PC-9 (cell line): ENCODE measurements at regions not wholly inside any gene's neighbourhood (a gene's known extent, or its start where the extent isn't known, plus 50 kb on each side); places are given as distances from the start of the nearest gene placed in this dataset.
"Not testable (repeated sequence)": the region's sequence is repeated elsewhere in the genome, so short reads cannot be mapped to it uniquely, and the experiment has no call there.

Source experiments
- BruUV-seq: library from RNA; stranded (reverse); fragments of 400-500 nt; replicated peaks from 2 replicates; lab custom pipeline; 2021; lab: Mats Ljungman, UMichigan
- CTCF ChIA-PET: fragments of 300-600 bp; sonication (Branson Sonifier 250); formaldehyde crosslinking; loops from one replicate; lab custom pipeline; 2022; ENCODE audit warnings: antibody characterized with exemption; lab: Charles Lee
- POLR2A ChIA-PET: fragments of 300-600 bp; sonication (Branson Sonifier 250); formaldehyde crosslinking; loops from one replicate; lab custom pipeline; 2022; ENCODE audit warnings: antibody characterized with exemption; ENCODE audit not compliant: unreplicated experiment; lab: Charles Lee
- DNase-seq, 2 experiments: peaks; one replicate each; pipeline versions ENCODE4 v3.0.0 to v3.0.0-alpha.2; 2015 to 2022; ENCODE audit warnings: mixed read lengths in 1 of 2
- H2AFZ ChIP-seq: fragments of 200-600 bp; sonication (generic); 2 replicates; pipeline ENCODE4 v1.8.1; 2017; ENCODE audit warnings: antibody characterized with exemption
- H3F3A ChIP-seq: fragments of 200-600 bp; sonication (generic); 2 replicates; pipeline ENCODE4 v1.8.1; 2017; ENCODE audit warnings: antibody characterized with exemption, mild to moderate bottlenecking, low read depth; ENCODE audit not compliant: insufficient read depth
- H3K27ac ChIP-seq: fragments of 200-600 bp; sonication (generic); 2 replicates; pipeline ENCODE4 v1.6.1; 2016; ENCODE audit warnings: mixed run types
- H3K27me3 ChIP-seq: fragments of 200-600 bp; sonication (generic); 2 replicates; pipeline ENCODE4 v1.6.1; 2016; ENCODE audit warnings: low read depth, mixed run types; ENCODE audit not compliant: insufficient read depth
- H3K36me3 ChIP-seq: fragments of 200-600 bp; sonication (generic); 2 replicates; pipeline ENCODE4 v1.6.1; 2016; ENCODE audit warnings: low read depth, mixed run types
- H3K4me1 ChIP-seq: fragments of 200-600 bp; sonication (generic); replicated peaks from 2 replicates; pipeline ENCODE4 v1.6.1; 2016; ENCODE audit warnings: mixed run types; ENCODE audit not compliant: insufficient read depth
- H3K4me2 ChIP-seq: fragments of 200-600 bp; sonication (generic); 2 replicates; pipeline ENCODE4 v1.6.1; 2017; ENCODE audit warnings: mixed run types
- H3K4me3 ChIP-seq: fragments of 200-600 bp; sonication (generic); 2 replicates; pipeline ENCODE4 v1.6.1; 2016; ENCODE audit warnings: mixed run types
- H3K79me2 ChIP-seq: fragments of 200-600 bp; sonication (generic); 2 replicates; pipeline ENCODE4 v1.6.1; 2017; ENCODE audit warnings: low read depth, mixed run types
- H3K9me2 ChIP-seq: fragments of 200-600 bp; sonication (generic); 2 replicates; pipeline ENCODE4 v1.8.1; 2017; ENCODE audit warnings: mild to moderate bottlenecking; ENCODE audit not compliant: insufficient read depth
- H3K9me3 ChIP-seq: fragments of 200-600 bp; sonication (generic); 2 replicates; pipeline ENCODE4 v1.8.1; 2016; ENCODE audit warnings: low read depth; ENCODE audit not compliant: insufficient read depth
- H4K20me1 ChIP-seq: fragments of 200-600 bp; sonication (generic); 2 replicates; pipeline ENCODE4 v1.8.1; 2017; ENCODE audit not compliant: insufficient read depth
- EZH2 ChIP-seq: fragments of 200-600 bp; sonication (generic); IDR thresholded peaks from 2 replicates; pipeline ENCODE4 v1.8.0; 2017; ENCODE audit warnings: antibody characterized with exemption, low read depth
- intact Hi-C: fragments of 100-400 bp; cut with micrococcal nuclease; formaldehyde crosslinking; loops from one replicate; pipeline ENCODE4 v1.10.0; 2022; ENCODE audit not compliant: unreplicated experiment
- TF ChIP-seq, protein P1 (sequence below): fragments of 200-600 bp; sonication (generic); conservative IDR thresholded peaks from 2 replicates; pipeline ENCODE4 v1.6.1; 2017; ENCODE audit warnings: mixed run types, antibody characterized with exemption, mild to moderate bottlenecking, moderate library complexity

GRCh38 chr9:105007143-105007542 lies 79.2 kb upstream of the ABCA1 start:
- no TSS peak for BruUV-seq
- H3K4me3 ChIP-seq = peak overlapping the region; percentile 16; the same call in 1 of the 2 replicates
- H3K4me2 ChIP-seq = peak overlapping the region; percentile 65
- POLR2A ChIA-PET = interaction anchor here (0.6 to 0.8 kb wide), 4 partner anchors 9 to 144 kb away, joined by 3 to 5 read pairs (median 4); no protein-coding TSS in a partner anchor
- H2AFZ ChIP-seq = peak overlapping the region; percentile 53
- peak; percentile 39 to 94 for DNase-seq
- H3K9me3 ChIP-seq = no peaks in the 10 kb centered on the region
- no peaks in the 10 kb centered on the region for H3K27me3 ChIP-seq
- H3K9me2 ChIP-seq = no peaks in the 10 kb centered on the region
- no peaks in the 10 kb centered on the region for H3K36me3 ChIP-seq
- H3K4me1 ChIP-seq = peaks cover 32% of the 10 kb centered on the region
- TF ChIP-seq, protein P1, sequence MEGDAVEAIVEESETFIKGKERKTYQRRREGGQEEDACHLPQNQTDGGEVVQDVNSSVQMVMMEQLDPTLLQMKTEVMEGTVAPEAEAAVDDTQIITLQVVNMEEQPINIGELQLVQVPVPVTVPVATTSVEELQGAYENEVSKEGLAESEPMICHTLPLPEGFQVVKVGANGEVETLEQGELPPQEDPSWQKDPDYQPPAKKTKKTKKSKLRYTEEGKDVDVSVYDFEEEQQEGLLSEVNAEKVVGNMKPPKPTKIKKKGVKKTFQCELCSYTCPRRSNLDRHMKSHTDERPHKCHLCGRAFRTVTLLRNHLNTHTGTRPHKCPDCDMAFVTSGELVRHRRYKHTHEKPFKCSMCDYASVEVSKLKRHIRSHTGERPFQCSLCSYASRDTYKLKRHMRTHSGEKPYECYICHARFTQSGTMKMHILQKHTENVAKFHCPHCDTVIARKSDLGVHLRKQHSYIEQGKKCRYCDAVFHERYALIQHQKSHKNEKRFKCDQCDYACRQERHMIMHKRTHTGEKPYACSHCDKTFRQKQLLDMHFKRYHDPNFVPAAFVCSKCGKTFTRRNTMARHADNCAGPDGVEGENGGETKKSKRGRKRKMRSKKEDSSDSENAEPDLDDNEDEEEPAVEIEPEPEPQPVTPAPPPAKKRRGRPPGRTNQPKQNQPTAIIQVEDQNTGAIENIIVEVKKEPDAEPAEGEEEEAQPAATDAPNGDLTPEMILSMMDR = no peak
- TF ChIP-seq EZH2 = no peak
- no peaks in the 10 kb centered on the region for H4K20me1 ChIP-seq
- no peaks in the 10 kb centered on the region for H3K79me2 ChIP-seq
- peaks cover 29% of the 10 kb centered on the region; the same call in 1 of the 2 replicates for H3F3A ChIP-seq
- CTCF ChIA-PET = no interaction called here
- intact Hi-C loops = loop anchor here (1.0 to 2.0 kb wide), 2 partner anchors 14 to 121 kb away; no protein-coding TSS in a partner anchor
- H3K27ac ChIP-seq = peak overlapping the region; percentile 92

- H3K27me3 ChIP-seq, H2AFZ ChIP-seq, H4K20me1 ChIP-seq, H3K9me2 ChIP-seq, H3K4me2 ChIP-seq, H3K79me2 ChIP-seq, CTCF ChIA-PET, H3K9me3 ChIP-seq, H3K36me3 ChIP-seq, H3K4me3 ChIP-seq, H3K27ac ChIP-seq, intact Hi-C loops, BruUV-seq, DNase-seq, POLR2A ChIA-PET: not testable (repeated sequence)
- Histone ChIP-seq H3F3A (peaks cover 29% of the 10 kb centered on the region; the same call in 1 of the 2 replicates), H3K4me1 (peaks cover 32% of the 10 kb centered on the region)
Measured at GRCh38 chr9:105010089-105010488, 82.1 kb upstream of the ABCA1 start.

DNA sequence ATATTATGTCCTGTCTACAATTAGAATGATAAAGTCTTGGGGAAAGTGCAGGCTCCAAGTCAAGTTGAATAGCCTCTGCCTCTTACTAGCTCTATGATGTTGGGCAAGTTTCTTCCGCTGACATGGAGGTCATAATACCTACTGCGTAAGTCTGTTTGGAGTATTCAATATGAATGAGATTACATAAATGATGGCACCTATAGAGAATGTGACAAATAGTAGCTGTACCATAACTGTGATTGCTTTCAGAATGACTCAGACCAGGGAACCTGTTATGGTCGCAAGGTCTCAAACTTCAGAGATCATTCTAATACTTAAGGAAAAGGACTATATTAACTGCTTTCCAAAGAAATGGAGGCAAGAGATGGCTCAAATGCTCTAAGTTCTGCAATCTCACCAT lies 94.0 kb upstream of the ABCA1 start:
- CTCF ChIA-PET = no interaction called here
- TF ChIP-seq EZH2 = no peak
- TF ChIP-seq, protein P1 = no peak
- intact Hi-C loops = no loop called here
- Histone ChIP-seq H3K4me3 (no peak overlapping the region), H4K20me1 (no peaks in the 10 kb centered on the region), H3K9me3 (no peaks in the 10 kb centered on the region), H2AFZ (no peak overlapping the region), H3K36me3 (no peaks in the 10 kb centered on the region), H3K27me3 (no peaks in the 10 kb centered on the region), H3K27ac (no peak overlapping the region), H3K79me2 (no peaks in the 10 kb centered on the region), H3F3A (no peaks in the 10 kb centered on the region), H3K9me2 (no peaks in the 10 kb centered on the region), H3K4me2 (no peak overlapping the region), H3K4me1 (no peaks in the 10 kb centered on the region)
- BruUV-seq = no TSS peak
- no peak for DNase-seq
- POLR2A ChIA-PET = no interaction called here

DNA sequence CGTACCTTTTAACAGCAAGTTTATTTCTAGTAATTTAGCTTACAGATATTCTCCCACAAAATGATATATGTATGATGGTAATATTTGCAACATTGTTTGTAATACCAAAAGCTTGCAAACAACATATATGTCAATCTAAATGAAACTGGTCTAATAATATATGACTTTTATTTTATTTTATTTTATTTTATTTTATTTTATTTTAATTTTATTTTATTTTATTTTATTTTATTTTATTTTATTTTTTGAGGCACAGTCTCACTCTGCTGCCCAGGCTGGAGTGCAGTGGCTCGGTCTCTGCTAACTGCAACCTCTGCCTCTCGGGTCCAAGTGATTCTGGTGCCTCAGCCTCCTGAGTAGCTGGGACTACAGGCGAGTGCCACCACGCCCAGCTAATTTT lies 94.6 kb upstream of the ABCA1 start:
- H2AFZ ChIP-seq, H3F3A ChIP-seq, H3K27me3 ChIP-seq, DNase-seq, H3K9me2 ChIP-seq, H3K4me2 ChIP-seq, H3K79me2 ChIP-seq, intact Hi-C loops, CTCF ChIA-PET, POLR2A ChIA-PET, H3K4me3 ChIP-seq, H4K20me1 ChIP-seq, H3K27ac ChIP-seq, H3K9me3 ChIP-seq, H3K4me1 ChIP-seq, BruUV-seq, H3K36me3 ChIP-seq: not testable (repeated sequence)
